ENCODE measurements at regions not wholly inside any gene's neighbourhood (a gene's known extent, or its start where the extent isn't known, plus 50 kb on each side); places are given as distances from the start of the nearest gene placed in this dataset.

DNA sequence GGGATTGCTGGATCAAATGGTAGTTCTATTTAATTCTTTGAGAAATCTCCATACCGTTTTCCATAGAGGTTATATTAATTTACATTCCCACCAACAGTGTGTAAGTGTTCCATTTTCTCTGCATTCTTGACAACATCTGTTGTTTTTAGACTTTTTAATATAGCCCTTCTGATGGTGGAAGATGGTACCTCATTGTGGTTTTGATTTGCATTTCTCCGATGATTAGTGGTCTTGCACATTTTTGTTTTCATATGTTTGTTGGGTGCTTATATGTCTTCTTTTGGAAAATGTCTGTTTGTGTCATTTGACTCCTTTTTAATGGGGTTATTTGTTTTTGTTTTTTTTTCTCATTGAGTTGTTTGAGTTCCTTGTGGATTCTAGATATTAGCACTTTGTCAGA is 75.3 kb upstream of the PUDP start:
- no peak for TF ChIP-seq POLR2A (IDR thresholded peaks at IDR 0.05)
- TF ChIP-seq, protein P1, sequence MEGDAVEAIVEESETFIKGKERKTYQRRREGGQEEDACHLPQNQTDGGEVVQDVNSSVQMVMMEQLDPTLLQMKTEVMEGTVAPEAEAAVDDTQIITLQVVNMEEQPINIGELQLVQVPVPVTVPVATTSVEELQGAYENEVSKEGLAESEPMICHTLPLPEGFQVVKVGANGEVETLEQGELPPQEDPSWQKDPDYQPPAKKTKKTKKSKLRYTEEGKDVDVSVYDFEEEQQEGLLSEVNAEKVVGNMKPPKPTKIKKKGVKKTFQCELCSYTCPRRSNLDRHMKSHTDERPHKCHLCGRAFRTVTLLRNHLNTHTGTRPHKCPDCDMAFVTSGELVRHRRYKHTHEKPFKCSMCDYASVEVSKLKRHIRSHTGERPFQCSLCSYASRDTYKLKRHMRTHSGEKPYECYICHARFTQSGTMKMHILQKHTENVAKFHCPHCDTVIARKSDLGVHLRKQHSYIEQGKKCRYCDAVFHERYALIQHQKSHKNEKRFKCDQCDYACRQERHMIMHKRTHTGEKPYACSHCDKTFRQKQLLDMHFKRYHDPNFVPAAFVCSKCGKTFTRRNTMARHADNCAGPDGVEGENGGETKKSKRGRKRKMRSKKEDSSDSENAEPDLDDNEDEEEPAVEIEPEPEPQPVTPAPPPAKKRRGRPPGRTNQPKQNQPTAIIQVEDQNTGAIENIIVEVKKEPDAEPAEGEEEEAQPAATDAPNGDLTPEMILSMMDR (IDR thresholded peaks at IDR 0.05), result no peak
